HS-5 (cell line): ENCODE measurements at regions not wholly inside any gene's neighbourhood (a gene's known extent, or its start where the extent isn't known, plus 50 kb on each side); places are given as distances from the start of the nearest gene placed in this dataset.
A peak's percentile ranks its signal among the peaks of the same experiment; 100 is the strongest.
"Not testable (repeated sequence)": the region's sequence is repeated elsewhere in the genome, so short reads cannot be mapped to it uniquely, and the experiment has no call there.

Experiments
- DNase-seq: peaks from one replicate; pipeline ENCODE4 v3.0.0-alpha.2; 2012; ENCODE audit warnings: low read depth

- DNase-seq: no peak
These were observed 51.3 kb upstream of the EGFL6 start for GRCh38 chrX:13518126-13518525.

GRCh38 chrX:13515211-13515930, 54.0 kb upstream of the EGFL6 start:
- DNase-seq: no peak

GRCh38 chrX:13511944-13512330, 57.5 kb upstream of the EGFL6 start:
- DNase-seq: no peak

- no peak for DNase-seq
These were observed 58.0 kb upstream of the EGFL6 start for GRCh38 chrX:13511241-13511943.

DNA sequence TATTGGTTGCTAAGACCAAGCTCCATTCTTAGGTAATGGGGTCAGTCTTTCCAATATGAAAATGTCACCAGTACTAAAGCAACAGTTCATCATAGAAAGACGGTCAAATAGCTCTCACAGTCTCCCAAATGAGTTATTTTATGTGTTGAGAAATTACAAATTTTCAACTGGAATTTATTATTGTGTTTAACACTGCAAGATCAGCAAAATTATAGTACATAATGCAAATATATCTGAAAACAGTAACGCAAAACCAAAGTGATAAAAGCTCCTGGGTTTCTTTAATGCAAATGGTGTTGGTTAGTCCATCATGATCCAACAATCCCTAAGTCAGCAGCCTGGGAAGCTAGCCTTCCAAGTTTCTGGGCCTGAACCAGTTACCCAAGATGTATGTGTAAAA, 61.5 kb upstream of the EGFL6 start:
- DNase-seq: no peak

DNA sequence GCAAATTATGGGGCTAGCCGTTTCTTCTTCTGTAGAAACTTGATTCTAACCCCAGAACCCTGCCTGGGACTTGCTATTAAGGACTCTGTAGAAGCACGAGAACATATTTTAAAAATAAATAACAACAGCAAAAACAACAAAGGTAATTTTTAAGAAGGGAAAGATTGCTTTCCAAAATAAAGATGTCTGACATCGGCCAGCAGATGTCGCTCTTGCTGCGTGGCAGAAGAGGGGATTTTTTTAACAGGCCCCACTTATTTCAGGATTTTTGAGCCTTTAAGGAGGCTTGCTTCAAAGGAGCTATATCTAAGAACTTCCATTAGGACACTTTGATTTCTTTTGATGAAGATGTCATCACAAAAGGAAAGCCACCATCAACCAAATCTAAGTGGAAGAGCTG, 62.8 kb upstream of the EGFL6 start:
- no peak for DNase-seq

- no peak for DNase-seq
These were observed 66.8 kb upstream of the EGFL6 start for GRCh38 chrX:13502590-13502989.

DNA sequence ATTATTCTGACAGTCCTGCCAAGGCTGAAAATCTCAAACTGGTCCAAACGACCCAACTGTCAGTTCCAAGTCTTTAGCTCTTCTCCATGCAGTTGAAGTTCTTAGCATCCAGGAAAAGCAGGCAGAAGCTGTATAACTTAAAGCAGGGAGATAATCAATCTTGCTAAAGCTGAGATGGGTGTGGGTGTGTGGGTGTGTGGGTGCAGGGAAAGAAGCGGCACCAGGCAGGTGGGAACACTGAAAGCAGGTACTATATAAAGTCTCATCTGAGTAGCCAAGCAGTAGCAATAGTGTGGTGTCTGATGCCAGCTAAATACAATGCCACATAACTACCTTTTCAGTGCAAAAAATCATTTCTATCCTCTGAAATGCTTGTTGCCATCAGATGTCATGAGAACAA, 69.7 kb upstream of the EGFL6 start:
- no peak for DNase-seq

- no peak for DNase-seq
These were observed 71.2 kb upstream of the EGFL6 start for GRCh38 chrX:13498238-13498637.

DNA sequence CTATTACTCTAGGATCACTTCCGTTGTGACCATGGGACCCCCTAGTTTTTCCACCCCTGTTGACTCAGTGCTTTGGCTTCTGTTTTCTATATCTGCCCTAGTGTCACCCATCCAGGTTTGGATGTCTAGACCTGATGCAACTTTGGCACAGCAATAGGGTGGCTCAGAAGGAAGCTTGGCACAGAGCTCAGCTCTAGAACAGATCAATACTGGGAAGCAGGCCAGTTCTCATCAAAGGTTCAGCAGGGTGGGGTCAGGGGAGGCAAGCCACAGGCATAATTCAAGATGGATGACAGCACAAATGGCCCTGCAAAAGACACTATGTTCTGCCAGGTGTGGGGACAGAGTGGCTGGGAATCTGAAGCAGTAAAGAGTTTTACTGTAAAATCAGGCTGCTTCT, 74.2 kb upstream of the EGFL6 start:
- no peak for DNase-seq

GRCh38 chrX:13494562-13494961, 74.8 kb upstream of the EGFL6 start:
- no peak for DNase-seq

DNA sequence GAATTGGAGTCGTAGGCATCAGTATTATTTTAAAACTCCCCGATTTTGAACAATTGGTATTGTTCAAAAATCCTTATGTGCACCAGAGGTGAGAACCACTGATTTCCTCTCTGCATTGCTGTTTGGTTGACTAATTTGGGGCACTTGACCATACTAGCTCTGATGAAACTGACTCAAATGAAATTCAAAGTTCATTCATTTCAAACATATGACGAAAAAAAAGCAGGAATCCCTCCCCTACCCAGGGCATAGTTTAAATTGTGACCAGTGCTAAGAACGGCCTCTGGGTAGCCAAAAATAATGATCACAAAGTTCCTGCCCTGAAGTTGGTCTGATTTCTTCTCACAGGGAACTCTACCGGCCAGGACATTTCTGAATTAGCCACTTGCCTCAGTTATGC, 75.7 kb upstream of the EGFL6 start:
- no peak for DNase-seq

DNA sequence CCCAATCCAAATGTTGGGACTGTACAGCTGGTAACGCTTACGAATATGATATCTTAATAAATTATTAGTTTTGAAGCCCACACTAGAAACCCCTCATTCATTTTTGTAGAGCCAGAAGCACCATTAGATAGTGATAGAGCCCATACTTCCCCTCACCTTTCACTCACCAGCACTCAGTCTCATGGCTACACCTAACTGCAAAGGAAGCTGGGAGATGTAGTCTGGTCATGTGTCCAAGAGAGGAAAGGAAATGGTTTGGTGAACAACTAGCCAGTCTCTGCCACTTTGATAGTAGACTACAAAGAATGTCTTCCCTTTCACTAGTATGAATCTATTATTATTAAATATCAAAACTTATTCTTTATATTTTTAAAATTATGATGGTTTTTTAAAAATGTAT, 77.1 kb upstream of the EGFL6 start:
- DNase-seq: no peak

- DNase-seq: no peak
These were observed 78.3 kb upstream of the EGFL6 start for GRCh38 chrX:13491061-13491460.

DNA sequence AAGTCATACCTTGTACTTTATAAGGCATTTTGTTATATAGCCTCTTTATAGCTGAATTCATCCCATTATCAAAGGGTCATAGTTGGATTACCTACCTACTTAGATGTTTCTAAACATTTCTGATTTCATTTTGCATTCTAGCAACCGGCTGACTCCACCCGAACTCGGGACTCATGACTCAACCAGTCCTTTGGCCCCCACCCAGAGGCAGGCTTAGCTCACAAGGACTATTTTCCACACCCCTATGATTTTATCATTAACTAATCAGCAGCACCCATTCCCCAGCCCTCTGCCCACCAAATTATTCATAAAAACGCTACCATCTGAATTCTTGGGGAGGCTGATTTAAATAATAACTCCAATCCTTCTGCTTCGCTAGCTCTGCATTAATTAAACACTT, 79.9 kb upstream of the EGFL6 start:
- DNase-seq: no peak

GRCh38 chrX:13487731-13488505, 81.5 kb upstream of the EGFL6 start:
- peak; percentile 58 for DNase-seq

DNA sequence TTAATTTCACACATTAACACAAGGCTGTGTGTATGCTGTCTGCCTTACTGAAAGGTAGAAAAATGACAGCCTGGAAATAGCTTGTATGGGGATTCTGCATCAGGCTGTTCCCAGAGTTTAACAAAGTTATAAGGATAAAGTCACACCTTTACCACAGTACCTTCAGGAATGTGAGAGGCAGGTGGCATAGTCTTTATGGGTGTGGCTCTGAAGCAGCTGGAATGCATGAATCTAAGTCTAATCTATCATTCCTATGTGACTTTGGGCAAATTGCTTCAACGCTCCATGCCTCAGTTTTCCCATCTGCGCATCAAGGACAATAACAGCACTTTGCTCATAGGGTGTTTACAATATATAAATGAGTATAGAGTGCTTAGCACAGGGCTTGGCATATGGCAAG, 84.2 kb upstream of the EGFL6 start:
- no peak for DNase-seq

DNA sequence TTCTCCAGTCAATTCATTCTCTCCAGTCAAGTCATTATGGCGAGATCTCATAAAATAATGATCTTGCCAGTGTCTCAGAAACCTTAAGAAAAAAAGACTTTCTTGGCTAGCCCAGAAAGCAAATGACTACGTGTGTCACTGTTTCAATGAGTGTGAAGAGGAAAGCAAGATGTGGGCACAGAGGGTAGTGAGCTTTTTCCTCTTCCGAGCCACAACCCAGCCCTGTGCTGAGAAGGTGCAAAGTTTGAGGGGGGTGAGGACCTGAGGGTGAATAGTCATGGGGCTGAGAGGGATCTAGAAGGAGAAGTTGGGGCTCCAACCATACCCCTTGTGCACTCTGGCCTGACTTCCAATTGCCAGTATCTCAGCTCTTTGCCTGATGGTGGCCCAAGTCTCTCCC, 85.6 kb upstream of the EGFL6 start:
- DNase-seq: no peak

GRCh38 chrX:13482746-13483541, 86.5 kb upstream of the EGFL6 start:
- DNase-seq: no peak

DNA sequence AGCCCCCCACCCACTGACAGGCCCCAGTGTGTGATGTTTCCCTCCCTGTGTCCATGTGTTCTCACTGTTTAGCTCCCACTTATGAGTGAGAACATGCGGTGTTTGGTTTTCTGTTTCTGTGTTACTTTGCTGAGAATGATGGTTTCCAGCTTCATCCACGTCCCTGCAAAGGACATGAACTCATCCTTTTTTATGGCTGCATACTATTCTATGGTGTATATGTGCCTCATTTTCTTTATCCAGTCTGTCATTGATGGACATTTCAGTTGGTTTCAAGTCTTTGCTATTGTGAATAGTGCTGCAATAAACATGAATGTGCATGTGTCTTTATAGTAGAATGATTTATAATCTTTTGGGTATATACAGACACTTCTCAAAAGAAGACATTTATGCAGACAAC, 88.6 kb upstream of the EGFL6 start:
- DNase-seq: not testable (repeated sequence)

DNA sequence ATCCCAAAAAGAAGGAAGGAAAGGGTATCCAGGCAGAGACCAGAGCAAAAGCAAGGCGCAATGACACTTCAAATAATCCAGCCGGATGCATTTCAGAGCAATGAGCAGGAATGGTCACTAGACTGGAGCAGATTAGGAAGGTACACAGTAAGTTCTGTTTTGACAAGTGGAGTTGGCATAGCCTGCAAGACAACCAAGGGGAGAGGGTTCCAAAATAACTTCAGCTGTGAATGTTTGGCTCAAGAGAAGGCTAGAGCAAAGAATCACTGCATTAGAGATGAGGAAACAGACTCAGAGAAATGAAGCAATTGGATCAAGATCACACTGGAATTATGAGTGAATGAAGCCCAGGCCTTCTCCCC, 90.0 kb upstream of the EGFL6 start:
- no peak for DNase-seq

- DNase-seq: no peak
These were observed 90.5 kb upstream of the EGFL6 start for GRCh38 chrX:13478740-13479451.
